ENCODE measurements at regions not wholly inside any gene's neighbourhood (a gene's known extent, or its start where the extent isn't known, plus 50 kb on each side); places are given as distances from the start of the nearest gene placed in this dataset.

DNA sequence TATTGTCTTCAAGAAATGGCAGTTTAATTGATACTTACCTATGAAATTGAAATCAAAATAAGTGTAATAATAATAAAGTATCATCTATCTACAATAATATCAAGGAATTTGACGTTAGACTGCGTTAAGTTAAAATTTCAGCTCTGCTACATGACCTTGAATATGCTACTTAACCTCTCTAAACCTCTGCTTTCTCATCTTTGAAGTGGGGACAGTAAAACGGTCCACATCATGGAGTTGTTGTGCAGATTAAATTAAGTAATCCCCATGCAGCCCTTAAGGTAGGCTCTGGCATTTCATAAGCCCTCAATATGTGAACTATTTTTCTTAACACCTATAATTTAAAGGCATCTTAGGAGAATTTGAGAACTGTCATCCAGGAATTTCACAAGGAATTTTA, 252.4 kb upstream of the PHF14 start:
- Mint-ChIP-seq H3K4me3 (no peak overlapping the region), H3K4me1 (peaks cover 5 to 6% of the 10 kb centered on the region in 2 experiments; a peak in 3 of 4 replicates), H3K36me3 (ENCODE audit: insufficient read depth in 1 of 3, low read depth in 3 of 3) (no peaks in the 10 kb centered on the region), H3K27me3 (ENCODE audit: low read depth) (no peaks in the 10 kb centered on the region), H3K27ac (no peak overlapping the region), H3K9me3 (no peaks in the 10 kb centered on the region)
- H3K27ac ChIP-seq (ENCODE audit: insufficient read length, low read depth, low read length): no peak overlapping the region
- no peaks in the 10 kb centered on the region for H3K79me2 ChIP-seq (ENCODE audit: insufficient read depth, low read length)
- H3K23me2 ChIP-seq (ENCODE audit: insufficient read length, low read depth, low read length, poor library complexity, severe bottlenecking): no peaks in the 10 kb centered on the region
- no peak overlapping the region for H3K4ac ChIP-seq (ENCODE audit: low read depth, low read length)
- H3K79me1 ChIP-seq (ENCODE audit: insufficient read depth, low read depth, low read length, poor library complexity, severe bottlenecking): no peaks in the 10 kb centered on the region
- H2BK120ac ChIP-seq (ENCODE audit: low read depth, low read length, poor library complexity, severe bottlenecking): no peak overlapping the region
- no peak overlapping the region for H2BK20ac ChIP-seq (ENCODE audit: low read depth, low read length, poor library complexity, severe bottlenecking)
- no peak overlapping the region for H3K9ac ChIP-seq (ENCODE audit: extremely low read depth, insufficient read length, low read length)
- no CpG with 5 or more reads among the region's 3 CpGs for WGBS (ENCODE audit: extremely low coverage, insufficient read length, low lambda C conversion rate)
- no peak overlapping the region for H2BK5ac ChIP-seq (ENCODE audit: insufficient read length, low read length)
- H3K4me1 ChIP-seq (ENCODE audit: insufficient read depth, low read length): no peaks in the 10 kb centered on the region
- H2AK5ac ChIP-seq (ENCODE audit: insufficient read length, low read length): no peak overlapping the region
- H3K23ac ChIP-seq (ENCODE audit: insufficient read length, low read depth, low read length): no peak overlapping the region
- no peak overlapping the region for H3T11ph ChIP-seq (ENCODE audit: low read length)
- no peak overlapping the region for H3K18ac ChIP-seq (ENCODE audit: insufficient read length, low read depth, low read length)
- no peak overlapping the region for H3K56ac ChIP-seq (ENCODE audit: insufficient read length, low read depth, low read length)
- no peaks in the 10 kb centered on the region for H4K20me1 ChIP-seq (ENCODE audit: control insufficient read depth, insufficient read depth, insufficient read length)
- no peak overlapping the region for H4K5ac ChIP-seq (ENCODE audit: insufficient read length, low read depth, low read length)
- no peak overlapping the region for H2AFZ ChIP-seq (ENCODE audit: low read length)
- no peak overlapping the region for H3K14ac ChIP-seq (ENCODE audit: insufficient read depth, low read length)
- H3K27me3 ChIP-seq (ENCODE audit: insufficient read depth, low read length): no peaks in the 10 kb centered on the region
- TF ChIP-seq CTCF (conservative IDR thresholded peaks at IDR 0.05): no peak
- DNase-seq: no peak
- H4K91ac ChIP-seq (ENCODE audit: insufficient read length, low read depth, low read length): no peak overlapping the region
- no peak overlapping the region for H4K8ac ChIP-seq (replicated peaks; ENCODE audit: insufficient read length, low read depth, low read length)
- no peaks in the 10 kb centered on the region for H3K9me3 ChIP-seq (ENCODE audit: control insufficient read depth, low read depth, low read length)
- H2BK15ac ChIP-seq (ENCODE audit: low read depth, low read length): no peak overlapping the region
- H2BK12ac ChIP-seq (ENCODE audit: insufficient read length, low read depth, low read length): no peak overlapping the region
- no peak overlapping the region for H3K4me2 ChIP-seq (ENCODE audit: insufficient read depth, insufficient read length, low read length)

Measured in H9 (cell line).